ENCODE measurements at regions not wholly inside any gene's neighbourhood (a gene's known extent, or its start where the extent isn't known, plus 50 kb on each side); places are given as distances from the start of the nearest gene placed in this dataset.

DNA sequence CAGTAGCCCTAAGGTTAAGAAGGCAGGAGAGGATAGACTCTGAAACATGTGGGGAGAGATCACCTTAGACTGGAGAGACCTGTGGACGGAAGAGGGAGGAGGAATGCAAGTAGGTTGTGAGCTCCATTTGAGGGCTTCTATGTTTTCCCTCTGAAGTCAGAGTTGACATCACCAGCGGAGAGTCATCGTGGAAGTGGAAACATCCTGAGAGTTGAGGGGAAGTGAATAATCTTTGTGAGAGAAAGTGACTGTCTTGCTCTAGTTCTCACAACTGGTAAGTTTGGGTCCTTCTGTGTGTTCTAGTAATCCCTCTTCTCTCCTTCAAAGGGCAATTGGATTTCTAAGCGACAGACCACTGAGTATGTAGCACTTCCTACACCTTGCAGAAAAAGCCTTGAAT, 103.6 kb upstream of the CCND2 start:
- H3K27ac ChIP-seq, result no peak overlapping the region
- no peak for TF ChIP-seq POLR2A (IDR thresholded peaks at IDR 0.05)
- TF ChIP-seq, protein P1, sequence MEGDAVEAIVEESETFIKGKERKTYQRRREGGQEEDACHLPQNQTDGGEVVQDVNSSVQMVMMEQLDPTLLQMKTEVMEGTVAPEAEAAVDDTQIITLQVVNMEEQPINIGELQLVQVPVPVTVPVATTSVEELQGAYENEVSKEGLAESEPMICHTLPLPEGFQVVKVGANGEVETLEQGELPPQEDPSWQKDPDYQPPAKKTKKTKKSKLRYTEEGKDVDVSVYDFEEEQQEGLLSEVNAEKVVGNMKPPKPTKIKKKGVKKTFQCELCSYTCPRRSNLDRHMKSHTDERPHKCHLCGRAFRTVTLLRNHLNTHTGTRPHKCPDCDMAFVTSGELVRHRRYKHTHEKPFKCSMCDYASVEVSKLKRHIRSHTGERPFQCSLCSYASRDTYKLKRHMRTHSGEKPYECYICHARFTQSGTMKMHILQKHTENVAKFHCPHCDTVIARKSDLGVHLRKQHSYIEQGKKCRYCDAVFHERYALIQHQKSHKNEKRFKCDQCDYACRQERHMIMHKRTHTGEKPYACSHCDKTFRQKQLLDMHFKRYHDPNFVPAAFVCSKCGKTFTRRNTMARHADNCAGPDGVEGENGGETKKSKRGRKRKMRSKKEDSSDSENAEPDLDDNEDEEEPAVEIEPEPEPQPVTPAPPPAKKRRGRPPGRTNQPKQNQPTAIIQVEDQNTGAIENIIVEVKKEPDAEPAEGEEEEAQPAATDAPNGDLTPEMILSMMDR (IDR thresholded peaks at IDR 0.05), result no peak
- no peaks in the 10 kb centered on the region for H3K36me3 ChIP-seq (replicated peaks in 1 of 2; ENCODE audit: insufficient read depth in 1 of 2, low read depth in 2 of 2)
- no peak overlapping the region for H3K4me3 ChIP-seq
- H3K4me1 ChIP-seq, result no peaks in the 10 kb centered on the region
- no peaks in the 10 kb centered on the region for H3K27me3 ChIP-seq
- 73 to 84% methylated on average over 4 of the region's 4 CpGs for WGBS, 2 donors
- intact Hi-C loops (cut with DNase I), result no loop called here
- ATAC-seq, result no peak
- H3K9me3 ChIP-seq, result no peaks in the 10 kb centered on the region
- DNase-seq, result no peak

- no peak for DNase-seq
- H3K9me3 ChIP-seq, result no peaks in the 10 kb centered on the region
- no peaks in the 10 kb centered on the region for H3K36me3 ChIP-seq (replicated peaks in 1 of 2; ENCODE audit: insufficient read depth in 1 of 2, low read depth in 2 of 2)
- ATAC-seq, result no peak
- intact Hi-C loops (cut with DNase I), result no loop called here
- WGBS, 2 donors, result 81 to 87% methylated on average over 5 of the region's 5 CpGs
- TF ChIP-seq, protein P1 (IDR thresholded peaks at IDR 0.05), result no peak
- TF ChIP-seq POLR2A (IDR thresholded peaks at IDR 0.05), result no peak
- no peak overlapping the region for H3K27ac ChIP-seq
- no peaks in the 10 kb centered on the region for H3K4me1 ChIP-seq
- H3K27me3 ChIP-seq, result no peaks in the 10 kb centered on the region
- H3K4me3 ChIP-seq, result no peak overlapping the region
These were observed 104.0 kb upstream of the CCND2 start for GRCh38 chr12:4169531-4169930.

DNA sequence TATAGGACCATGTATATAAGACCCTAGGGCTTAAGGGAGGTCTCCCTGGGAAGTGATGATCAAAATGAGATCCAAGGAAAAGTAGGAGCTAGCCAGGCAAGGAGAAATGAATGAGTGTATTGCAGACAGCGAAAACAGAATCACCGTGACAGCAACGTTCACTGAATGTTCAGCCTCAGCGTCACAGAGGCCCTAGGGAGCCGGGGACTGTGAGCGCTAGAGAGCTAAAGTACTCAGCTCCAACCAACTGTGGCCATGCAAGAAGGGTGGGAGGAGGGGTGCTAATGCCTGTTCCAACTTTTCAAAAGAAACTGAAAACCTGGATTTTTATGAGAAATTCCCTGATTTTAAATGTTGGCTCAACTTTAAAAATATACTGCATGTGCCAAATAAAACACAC, 105.5 kb upstream of the CCND2 start:
- 83 to 87% methylated on average over 6 of the region's 6 CpGs for WGBS, 2 donors
- DNase-seq, result no peak
- H3K9me3 ChIP-seq, result no peaks in the 10 kb centered on the region
- intact Hi-C loops (cut with DNase I), result no loop called here
- no peak for ATAC-seq
- no peaks in the 10 kb centered on the region for H3K27me3 ChIP-seq
- H3K4me3 ChIP-seq, result no peak overlapping the region
- no peak overlapping the region for H3K27ac ChIP-seq
- H3K36me3 ChIP-seq (replicated peaks in 1 of 2; ENCODE audit: insufficient read depth in 1 of 2, low read depth in 2 of 2), result no peaks in the 10 kb centered on the region
- H3K4me1 ChIP-seq, result no peaks in the 10 kb centered on the region
- TF ChIP-seq POLR2A (IDR thresholded peaks at IDR 0.05), result no peak
- TF ChIP-seq, protein P1 (IDR thresholded peaks at IDR 0.05), result no peak

DNA sequence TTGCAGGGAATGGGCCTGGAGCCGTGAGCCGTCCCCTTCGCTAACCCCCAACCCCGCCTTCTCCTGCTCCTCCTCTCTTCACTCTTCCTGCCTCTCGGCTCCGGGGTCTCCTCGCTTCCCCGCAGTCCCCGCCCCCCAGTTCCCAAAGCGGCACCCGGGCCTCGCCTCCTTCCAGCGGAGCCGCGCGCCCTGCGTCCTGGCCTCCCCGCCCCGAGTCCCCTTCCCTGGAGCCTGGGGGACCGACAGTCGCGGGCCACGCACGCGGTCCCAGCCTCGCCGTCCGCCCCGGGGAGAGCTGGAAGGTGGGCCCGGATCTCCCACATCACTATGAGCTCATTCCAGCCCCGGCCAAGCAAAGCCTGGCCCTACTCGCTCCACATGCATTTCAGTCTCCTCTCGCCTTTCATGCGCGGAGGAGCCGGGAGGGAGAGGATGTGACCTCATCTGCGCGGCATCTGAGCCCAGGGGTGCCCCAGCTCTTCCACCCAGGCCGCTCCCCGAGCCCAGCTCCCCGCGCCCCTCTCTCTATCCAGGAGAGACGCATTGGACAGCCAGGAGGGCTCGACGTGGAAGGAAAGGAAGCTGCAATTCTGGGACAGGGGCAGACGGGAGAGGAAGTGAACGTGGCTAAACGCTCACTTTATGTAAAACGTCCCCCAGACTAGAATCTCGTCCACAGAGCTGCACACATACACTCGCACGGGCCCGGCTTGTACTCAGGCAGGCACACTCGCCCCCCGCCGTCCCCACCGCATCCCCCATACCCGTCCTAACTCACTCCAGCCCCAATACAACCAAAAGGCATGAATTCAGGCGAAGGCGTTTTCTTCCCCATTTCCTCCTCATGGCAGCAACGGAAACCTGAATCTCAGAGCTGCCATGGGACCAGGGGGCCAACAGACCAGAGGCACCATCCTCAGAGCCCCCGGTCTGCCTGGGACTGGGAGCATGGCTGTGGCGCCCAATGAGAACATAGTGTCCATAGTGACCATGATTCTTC, 108.7 kb upstream of the CCND2 start:
- Histone ChIP-seq H3K9me3 (no peaks in the 10 kb centered on the region), H3K36me3 (replicated peaks in 1 of 2; ENCODE audit: insufficient read depth in 1 of 2, low read depth in 2 of 2) (no peaks in the 10 kb centered on the region), H3K4me1 (no peaks in the 10 kb centered on the region), H3K27me3 (no peaks in the 10 kb centered on the region), H3K27ac (no peak overlapping the region), H3K4me3 (no peak overlapping the region)
- DNase-seq, result no peak
- intact Hi-C loops (cut with DNase I), result no loop called here
- TF ChIP-seq, protein P1 (IDR thresholded peaks at IDR 0.05), result no peak
- TF ChIP-seq POLR2A (IDR thresholded peaks at IDR 0.05), result no peak
- ATAC-seq, result peak; percentile 40
- 30 to 49% methylated on average over 50 to 61 of the region's 63 CpGs for WGBS, 2 donors

DNA sequence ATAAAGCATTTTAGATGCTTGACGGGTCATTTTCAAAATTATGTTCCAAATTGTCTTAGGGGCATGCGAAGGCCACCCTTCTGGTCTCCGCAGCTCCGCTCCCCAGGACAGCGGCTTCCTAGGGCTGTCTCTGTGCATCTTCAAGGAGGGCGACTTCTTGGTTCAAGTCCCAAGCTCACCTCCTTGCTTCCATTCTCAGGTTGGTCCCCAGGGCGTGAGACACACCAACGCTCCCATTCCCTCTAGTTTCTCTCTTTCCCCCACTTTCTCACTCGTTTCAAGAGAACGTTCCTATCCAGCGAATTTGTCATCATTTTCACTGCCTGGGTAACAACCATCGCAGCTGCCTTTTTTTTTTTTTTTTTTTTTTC, 109.4 kb upstream of the CCND2 start:
- Histone ChIP-seq H3K9me3 (no peaks in the 10 kb centered on the region), H3K4me3 (no peak overlapping the region), H3K27me3 (no peaks in the 10 kb centered on the region), H3K27ac (no peak overlapping the region), H3K4me1 (no peaks in the 10 kb centered on the region), H3K36me3 (replicated peaks in 1 of 2; ENCODE audit: insufficient read depth in 1 of 2, low read depth in 2 of 2) (no peaks in the 10 kb centered on the region)
- 59 to 62% methylated on average over 12 of the region's 12 CpGs for WGBS, 2 donors
- no peak for DNase-seq
- TF ChIP-seq, protein P1 (IDR thresholded peaks at IDR 0.05), result no peak
- no peak for TF ChIP-seq POLR2A (IDR thresholded peaks at IDR 0.05)
- intact Hi-C loops (cut with DNase I), result no loop called here
- ATAC-seq, result no peak
